ENCODE measurements at regions not wholly inside any gene's neighbourhood (a gene's known extent, or its start where the extent isn't known, plus 50 kb on each side); places are given as distances from the start of the nearest gene placed in this dataset.

- DNase-seq (ENCODE audit: low spot score), result no peak
- TF ChIP-seq CTCF (IDR thresholded peaks at IDR 0.05; ENCODE audit: extremely low read depth, missing control alignments), result no peak
Measured at GRCh38 chr22:48346911-48347310, 1480.8 kb downstream of the BRD1 start.

GRCh38 chr22:48346311-48346710 lies 1481.4 kb downstream of the BRD1 start:
- no peak for DNase-seq (ENCODE audit: low spot score)
- TF ChIP-seq CTCF (IDR thresholded peaks at IDR 0.05; ENCODE audit: extremely low read depth, missing control alignments), result no peak

- no peak for TF ChIP-seq CTCF (IDR thresholded peaks at IDR 0.05; ENCODE audit: extremely low read depth, missing control alignments)
- no peak for DNase-seq (ENCODE audit: low spot score)
Measured at GRCh38 chr22:48345631-48346030, 1482.0 kb downstream of the BRD1 start.

GRCh38 chr22:48343461-48343860 lies 1484.2 kb downstream of the BRD1 start:
- DNase-seq (ENCODE audit: low spot score), result no peak
- no peak for TF ChIP-seq CTCF (IDR thresholded peaks at IDR 0.05; ENCODE audit: extremely low read depth, missing control alignments)

GRCh38 chr22:48342732-48343131 lies 1484.9 kb downstream of the BRD1 start:
- TF ChIP-seq CTCF (IDR thresholded peaks at IDR 0.05; ENCODE audit: extremely low read depth, missing control alignments), result no peak
- no peak for DNase-seq (ENCODE audit: low spot score)

- no peak for TF ChIP-seq CTCF (IDR thresholded peaks at IDR 0.05; ENCODE audit: extremely low read depth, missing control alignments)
- no peak for DNase-seq (ENCODE audit: low spot score)
Measured at GRCh38 chr22:48342016-48342415, 1485.7 kb downstream of the BRD1 start.

- TF ChIP-seq CTCF (IDR thresholded peaks at IDR 0.05; ENCODE audit: extremely low read depth, missing control alignments), result no peak
- DNase-seq (ENCODE audit: low spot score), result no peak
Measured at GRCh38 chr22:48340727-48341709, 1486.7 kb downstream of the BRD1 start.

Measured in GM20000 (cell line).